Activated naive CD4-positive, alpha-beta T cell treated with anti-CD3 and anti-CD28 coated beads, Interleukin-2, amount 50 U/mL, for 72 hours (primary cell): ENCODE measurements at regions not wholly inside any gene's neighbourhood (a gene's known extent, or its start where the extent isn't known, plus 50 kb on each side); places are given as distances from the start of the nearest gene placed in this dataset.

Experiments used
- ATAC-seq, 2 donors: fragments of 150-1000 bp; cut with Tn5 transposase; 2 replicates each; pipeline ENCODE4 v1.10.0; 2021; ENCODE audit warnings: mild to moderate bottlenecking in 2 of 2, moderate library complexity in 2 of 2
- DNase-seq, 2 donors: peaks; one replicate each; pipeline ENCODE4 v3.0.0; 2021 to 2022; ENCODE audit warnings: low spot score in 2 of 2
- H3K27ac Mint-ChIP-seq, 2 donors: one replicate each; pipeline ENCODE4 v1.8.0; 2022; ENCODE audit warnings: mild to moderate bottlenecking in 2 of 2, mixed read lengths in 2 of 2
- H3K36me3 Mint-ChIP-seq, 2 donors: one replicate each; pipeline ENCODE4 v1.8.0; 2022; ENCODE audit warnings: mixed read lengths in 2 of 2
- H3K9me3 Mint-ChIP-seq, 2 donors: one replicate each; pipeline ENCODE4 v1.8.0; 2022; ENCODE audit warnings: mixed read lengths in 2 of 2

- ATAC-seq = no peak
- DNase-seq = no peak
- peak overlapping the region in 1 of 2 donors; percentile 29 for H3K27ac Mint-ChIP-seq
- H3K36me3 Mint-ChIP-seq = no peaks in the 10 kb centered on the region
- no peaks in the 10 kb centered on the region for H3K9me3 Mint-ChIP-seq
Observed at GRCh38 chr11:70526116-70527045, 128.1 kb downstream of the CTTN start.

GRCh38 chr11:70527046-70527395 lies 128.7 kb downstream of the CTTN start:
- ATAC-seq (no peak), DNase-seq (no peak)
- Mint-ChIP-seq H3K27ac (peak overlapping the region in 1 of 2 donors; percentile 29), H3K36me3 (no peaks in the 10 kb centered on the region), H3K9me3 (no peaks in the 10 kb centered on the region)

DNA sequence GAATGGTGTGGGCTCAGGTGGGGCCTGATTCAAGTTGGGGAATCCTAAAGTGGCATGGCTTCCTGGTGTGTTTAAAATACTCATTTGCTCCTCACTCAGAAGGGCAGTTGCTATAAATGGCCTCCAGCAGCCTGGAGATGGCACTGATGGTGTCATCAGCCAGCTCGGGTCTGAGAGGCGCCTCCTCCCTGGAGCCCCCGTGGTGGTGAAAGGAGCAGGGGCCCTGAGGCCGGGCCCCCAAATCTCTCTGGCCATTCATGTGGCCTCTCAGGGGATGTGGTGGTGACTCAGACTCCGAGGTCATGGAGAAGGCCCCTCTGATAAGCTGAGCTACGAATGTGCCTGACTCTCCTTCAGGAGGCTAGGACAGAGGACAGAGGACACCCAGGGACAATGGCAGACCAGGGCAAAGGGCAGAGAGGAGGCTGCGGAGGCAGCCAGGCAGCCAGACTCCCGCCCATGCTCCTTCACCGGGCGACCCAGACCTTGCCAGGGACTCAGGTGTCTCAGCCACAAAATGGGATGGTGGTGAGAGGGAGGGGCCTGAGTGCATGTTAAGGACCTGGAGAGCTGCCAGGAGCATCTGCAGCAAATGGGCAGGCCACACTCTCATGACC lies 129.2 kb downstream of the CTTN start:
- Mint-ChIP-seq H3K27ac (no peak overlapping the region), H3K9me3 (no peaks in the 10 kb centered on the region), H3K36me3 (no peaks in the 10 kb centered on the region)
- ATAC-seq (no peak), DNase-seq (no peak)

GRCh38 chr11:70528046-70528793 lies 129.9 kb downstream of the CTTN start:
- Mint-ChIP-seq H3K27ac (no peak overlapping the region), H3K36me3 (no peaks in the 10 kb centered on the region), H3K9me3 (no peaks in the 10 kb centered on the region)
- no peak for ATAC-seq
- DNase-seq = no peak

GRCh38 chr11:70528794-70529580 lies 130.7 kb downstream of the CTTN start:
- Mint-ChIP-seq H3K9me3 (peaks cover 0 to 6% of the 10 kb centered on the region in 2 donors), H3K27ac (no peak overlapping the region), H3K36me3 (no peaks in the 10 kb centered on the region)
- DNase-seq = no peak
- no peak for ATAC-seq

DNA sequence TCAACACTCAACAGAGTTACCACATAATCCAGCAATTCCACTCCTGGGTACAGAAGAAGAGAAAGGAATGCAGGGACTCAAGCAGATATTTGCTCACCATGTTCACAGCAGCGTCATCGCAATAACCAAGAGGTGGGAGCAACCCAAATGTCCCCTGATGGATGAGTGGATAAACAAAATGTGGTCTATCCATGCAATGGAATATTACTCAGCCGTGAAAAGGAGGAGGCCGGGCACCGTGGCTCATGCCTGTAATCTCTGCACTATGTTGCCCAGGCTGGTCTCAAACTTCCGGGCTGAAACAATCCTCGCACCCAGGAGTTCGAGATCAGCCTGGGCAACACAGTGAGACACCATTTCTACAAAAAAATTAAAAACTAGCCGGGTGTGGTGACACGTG lies 131.7 kb downstream of the CTTN start:
- ATAC-seq (no peak), DNase-seq (no peak)
- H3K27ac Mint-ChIP-seq = no peak overlapping the region
- H3K36me3 Mint-ChIP-seq = no peaks in the 10 kb centered on the region
- peaks cover 1 to 7% of the 10 kb centered on the region in 2 donors for H3K9me3 Mint-ChIP-seq

GRCh38 chr11:70530629-70531185 lies 132.4 kb downstream of the CTTN start:
- ATAC-seq (no peak), DNase-seq (no peak)
- Mint-ChIP-seq H3K9me3 (peaks cover 6 to 12% of the 10 kb centered on the region in 2 donors), H3K36me3 (no peaks in the 10 kb centered on the region), H3K27ac (no peak overlapping the region)

DNA sequence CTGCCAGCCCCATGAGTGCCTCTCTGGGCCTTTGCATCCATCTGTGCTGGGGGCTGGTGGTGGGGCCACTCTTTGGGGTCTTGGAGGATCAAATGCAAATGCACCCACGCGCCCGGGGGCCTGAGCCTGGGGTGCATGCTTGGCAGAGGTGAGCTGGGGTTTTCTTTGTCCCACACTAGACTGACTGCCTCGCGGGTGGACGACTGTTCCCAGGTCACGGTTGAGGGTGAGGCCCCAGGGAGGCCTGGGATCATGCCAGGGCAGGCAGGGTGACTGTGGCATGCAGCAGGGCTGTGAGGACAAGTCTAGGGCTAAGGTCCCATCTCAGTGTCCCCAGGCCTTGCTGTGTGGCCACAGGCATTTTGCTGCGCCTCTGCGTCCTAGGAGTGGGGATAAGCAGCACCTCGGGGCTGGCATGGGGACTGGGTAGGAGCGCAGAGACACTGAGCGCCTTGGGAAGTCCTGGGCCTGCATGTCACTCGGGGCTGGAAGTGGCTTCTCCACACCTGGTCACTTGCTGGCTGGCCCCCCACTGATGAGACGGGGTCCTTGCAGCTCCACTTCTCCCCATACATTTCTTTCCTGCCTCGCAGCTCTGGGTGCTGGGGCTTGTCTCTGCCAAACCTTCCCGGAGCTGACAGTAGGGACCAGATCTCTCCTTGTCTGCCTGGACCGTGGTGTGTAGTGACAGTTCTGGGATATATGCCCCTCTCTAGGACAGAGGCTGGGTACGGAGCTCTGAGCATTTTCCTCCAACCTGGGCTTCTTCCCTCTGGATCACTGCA lies 133.1 kb downstream of the CTTN start:
- Mint-ChIP-seq H3K9me3 (peaks cover 6 to 12% of the 10 kb centered on the region in 2 donors), H3K27ac (no peak overlapping the region), H3K36me3 (no peaks in the 10 kb centered on the region)
- DNase-seq (no peak), ATAC-seq (no peak)

DNA sequence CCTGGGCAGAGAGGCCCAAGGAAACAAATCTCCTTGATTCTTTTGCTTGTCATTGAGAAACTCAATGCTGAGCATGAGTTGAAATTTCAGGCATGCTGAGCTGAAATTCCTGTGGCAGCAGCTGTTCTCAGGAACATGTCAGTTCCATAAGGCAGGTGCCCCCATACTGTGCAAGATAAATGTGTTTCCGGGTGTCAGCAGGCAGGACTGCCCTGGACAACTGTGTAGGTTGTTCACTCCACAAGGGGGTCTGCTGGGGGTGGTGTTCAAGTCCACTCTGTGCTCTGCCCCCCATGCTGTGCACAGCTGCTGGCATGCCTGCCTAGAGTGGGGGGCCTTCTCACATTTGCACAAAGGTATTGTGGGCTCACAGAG lies 133.7 kb downstream of the CTTN start:
- no peak for ATAC-seq
- Mint-ChIP-seq H3K36me3 (no peaks in the 10 kb centered on the region), H3K9me3 (peaks cover 6 to 12% of the 10 kb centered on the region in 2 donors), H3K27ac (no peak overlapping the region)
- no peak for DNase-seq

DNA sequence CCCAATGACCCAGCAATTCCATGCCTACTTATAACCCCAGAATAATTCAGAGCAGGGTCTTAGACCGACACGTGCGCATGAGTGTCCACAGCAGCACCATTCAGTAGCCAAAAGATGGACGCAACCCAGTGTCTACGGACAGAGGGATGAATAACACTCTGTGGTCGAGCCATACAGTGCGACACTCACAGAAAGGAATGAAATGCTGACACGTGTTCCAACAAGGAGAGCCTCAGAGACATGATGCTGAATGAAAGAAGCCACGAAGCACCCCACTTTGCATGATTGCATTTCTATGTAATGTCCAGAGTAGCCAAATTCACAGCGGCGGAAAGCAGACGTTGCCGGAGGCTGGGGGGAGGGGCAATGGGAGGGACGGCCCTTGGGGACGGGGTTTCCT lies 134.4 kb downstream of the CTTN start:
- ATAC-seq = no peak

GRCh38 chr11:70535191-70535971 lies 137.1 kb downstream of the CTTN start:
- Mint-ChIP-seq H3K27ac (no peak overlapping the region), H3K36me3 (no peaks in the 10 kb centered on the region), H3K9me3 (peaks cover 6 to 12% of the 10 kb centered on the region in 2 donors)
- no peak for DNase-seq
- ATAC-seq = no peak

More for the DNA sequence above, 134.4 kb downstream of the CTTN start:
- DNase-seq = no peak
- H3K27ac Mint-ChIP-seq = no peak overlapping the region
- no peaks in the 10 kb centered on the region for H3K36me3 Mint-ChIP-seq
- peaks cover 6 to 12% of the 10 kb centered on the region in 2 donors for H3K9me3 Mint-ChIP-seq

DNA sequence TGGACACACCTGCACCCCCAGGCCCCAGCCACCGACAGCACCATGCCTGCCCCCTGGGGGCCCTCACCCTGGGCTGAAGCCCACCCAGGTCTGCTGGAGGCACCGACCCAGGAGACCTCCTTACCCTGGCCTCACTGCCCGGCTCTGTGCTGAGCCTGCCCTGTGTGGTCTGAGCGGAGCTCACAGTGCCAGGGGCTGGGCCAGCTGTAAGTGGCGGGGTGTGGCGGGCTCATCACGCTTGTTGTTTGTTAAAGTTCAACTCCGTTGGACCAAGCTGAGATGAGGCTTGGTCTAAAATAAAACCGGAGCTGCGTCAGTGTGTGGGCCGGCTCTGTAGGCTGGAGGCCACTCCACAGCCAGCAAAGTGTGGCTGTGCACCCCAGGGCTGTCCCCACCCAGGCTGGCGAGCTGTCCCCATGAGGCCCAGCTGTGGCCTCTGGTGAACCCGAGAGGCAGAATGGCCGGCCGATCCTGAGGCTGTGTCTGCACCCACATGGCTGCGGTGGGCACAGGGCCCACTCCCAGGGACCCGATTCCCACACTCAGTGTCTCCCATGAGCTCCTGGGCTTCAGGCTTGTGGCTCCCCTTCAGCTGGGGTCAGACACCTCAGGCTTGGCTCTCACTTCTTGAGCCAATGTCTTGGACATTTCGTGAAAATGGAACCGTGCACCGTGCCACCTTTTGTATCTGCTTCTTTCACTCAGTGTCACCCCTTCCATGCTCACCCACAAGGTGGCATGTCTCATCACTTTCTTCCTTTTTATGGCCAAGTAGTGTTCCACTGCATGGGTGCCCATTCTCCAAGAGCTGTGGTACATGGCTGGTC lies 137.9 kb downstream of the CTTN start:
- no peak overlapping the region for H3K27ac Mint-ChIP-seq
- H3K36me3 Mint-ChIP-seq = no peaks in the 10 kb centered on the region
- no peak for ATAC-seq

GRCh38 chr11:70537576-70538571 lies 139.5 kb downstream of the CTTN start:
- no peak for ATAC-seq
- Mint-ChIP-seq H3K36me3 (no peaks in the 10 kb centered on the region), H3K9me3 (peaks cover 6 to 12% of the 10 kb centered on the region in 2 donors), H3K27ac (no peak overlapping the region)
- DNase-seq = no peak

More for the DNA sequence above, 137.9 kb downstream of the CTTN start:
- peaks cover 6 to 12% of the 10 kb centered on the region in 2 donors for H3K9me3 Mint-ChIP-seq
- no peak for DNase-seq
